PC-9 (cell line): ENCODE measurements at regions not wholly inside any gene's neighbourhood (a gene's known extent, or its start where the extent isn't known, plus 50 kb on each side); places are given as distances from the start of the nearest gene placed in this dataset.

Experiments used
- CTCF ChIP-seq: fragments of 200-600 bp; sonication (generic); conservative IDR thresholded peaks from 2 replicates; pipeline ENCODE4 v1.6.1; 2017; ENCODE audit warnings: mixed run types, antibody characterized with exemption, mild to moderate bottlenecking, moderate library complexity
- EZH2 ChIP-seq: fragments of 200-600 bp; sonication (generic); IDR thresholded peaks from 2 replicates; pipeline ENCODE4 v1.8.0; 2017; ENCODE audit warnings: antibody characterized with exemption, low read depth

DNA sequence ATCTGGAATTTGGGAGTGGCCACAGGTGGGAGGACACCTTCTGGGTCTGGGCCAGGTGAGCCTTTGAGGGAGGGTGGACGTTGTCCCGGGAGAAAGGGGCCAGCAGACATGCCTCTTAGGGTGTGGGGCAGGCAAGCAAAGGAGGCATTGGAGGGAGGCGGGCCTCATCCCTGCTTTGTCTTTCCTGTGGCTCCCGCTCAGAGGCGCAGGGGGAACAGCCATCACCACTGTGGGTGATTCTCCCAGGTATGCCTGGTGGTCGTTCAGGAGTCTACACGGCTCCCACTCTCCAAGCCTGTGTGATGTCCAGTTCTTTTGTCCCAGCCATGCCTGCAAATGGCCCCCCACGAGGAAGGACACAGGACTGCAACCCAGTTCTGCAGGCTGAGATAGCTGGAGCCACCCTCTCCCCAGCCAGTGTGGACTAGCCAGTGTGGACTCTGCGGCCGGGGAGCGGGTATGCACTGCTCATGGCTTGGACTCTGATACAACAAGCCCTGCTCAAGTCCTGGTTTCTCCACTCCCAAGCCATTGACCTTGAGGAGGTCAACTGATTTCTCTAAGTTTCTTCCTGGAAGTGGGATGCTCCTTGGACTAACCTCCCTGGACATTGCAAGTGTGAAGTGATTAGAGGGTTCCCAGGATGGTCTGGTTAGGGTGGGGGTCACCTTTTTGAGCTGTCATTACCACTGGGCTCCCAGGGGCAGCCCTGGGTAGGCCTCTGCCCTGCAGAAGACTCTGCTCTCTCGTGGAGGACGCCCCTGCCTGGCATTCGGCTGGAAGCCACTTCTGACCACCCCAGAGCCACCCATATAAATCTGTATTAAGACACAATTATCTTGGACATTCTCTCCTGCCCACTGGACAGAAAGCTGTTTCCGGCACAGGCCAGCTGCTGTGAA is 1151.2 kb downstream of the BRD1 start:
- no peak for TF ChIP-seq CTCF
- TF ChIP-seq EZH2 = no peak
